ENCODE measurements at regions not wholly inside any gene's neighbourhood (a gene's known extent, or its start where the extent isn't known, plus 50 kb on each side); places are given as distances from the start of the nearest gene placed in this dataset.

DNA sequence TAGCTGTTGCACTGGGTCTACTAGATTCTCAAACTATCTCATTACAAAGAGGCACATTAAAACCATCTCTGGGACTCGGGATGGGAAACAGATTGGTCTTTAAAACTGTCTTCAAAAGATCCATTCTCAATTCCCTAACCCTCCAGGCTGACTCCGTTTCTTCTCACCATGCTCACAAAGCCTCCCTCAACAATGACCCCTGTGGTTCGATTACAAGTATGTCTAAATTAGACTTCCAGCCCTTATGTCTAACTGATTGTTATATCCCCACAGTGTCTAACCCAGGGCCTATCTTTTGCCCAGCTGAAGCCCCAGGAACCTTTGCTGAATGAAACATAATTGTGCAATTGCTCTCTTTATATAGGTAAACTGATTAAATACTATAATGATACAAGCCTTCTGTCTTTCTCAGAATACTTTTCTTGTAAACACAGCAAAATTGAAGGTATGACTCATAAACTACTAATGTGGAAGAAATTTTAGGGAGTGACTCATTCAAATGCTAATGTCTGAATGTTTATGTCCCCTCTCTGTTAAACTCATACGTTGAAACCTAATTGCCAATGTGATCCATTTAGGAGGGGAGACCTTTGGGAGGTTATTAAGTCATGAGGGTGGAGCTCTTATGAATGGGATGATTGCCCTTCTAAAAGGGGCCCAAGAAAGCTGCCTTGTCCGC lies 65.6 kb upstream of the DAB1 start:
- ATAC-seq, result no peak
- CTCF ChIA-PET, result no interaction called here

DNA sequence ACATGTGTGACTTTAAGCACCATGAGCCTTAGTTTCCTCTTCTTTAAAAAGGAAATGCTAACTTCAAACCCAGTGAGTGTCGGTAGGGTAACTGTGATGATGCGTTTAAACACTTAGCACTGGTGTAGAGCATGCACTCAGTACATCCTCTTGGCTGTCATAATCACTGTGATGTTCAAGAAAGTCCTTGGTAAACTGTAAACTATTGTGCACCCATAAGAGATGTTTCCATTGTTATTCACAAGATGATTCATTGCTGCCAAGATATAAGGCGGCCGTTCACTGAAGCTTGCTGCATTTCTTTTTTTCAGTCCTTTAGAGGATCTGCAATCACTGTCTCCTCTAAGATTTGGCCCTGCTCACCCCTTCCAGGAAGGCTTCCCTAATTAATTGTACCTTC lies 61.8 kb upstream of the DAB1 start:
- Mint-ChIP-seq H3K36me3 (ENCODE audit: low read depth) (no peaks in the 10 kb centered on the region), H3K4me1 (ENCODE audit: low read depth) (no peaks in the 10 kb centered on the region), H3K27ac (no peak overlapping the region), H3K27me3 (peaks cover 2% of the 10 kb centered on the region), H3K9me3 (no peaks in the 10 kb centered on the region), H3K4me3 (no peak overlapping the region)
- ATAC-seq (no peak), DNase-seq (no peak)
- intact Hi-C loops (cut with micrococcal nuclease), result no loop called here
- POLR2A ChIA-PET, result no interaction called here
- TF ChIP-seq, protein P1, sequence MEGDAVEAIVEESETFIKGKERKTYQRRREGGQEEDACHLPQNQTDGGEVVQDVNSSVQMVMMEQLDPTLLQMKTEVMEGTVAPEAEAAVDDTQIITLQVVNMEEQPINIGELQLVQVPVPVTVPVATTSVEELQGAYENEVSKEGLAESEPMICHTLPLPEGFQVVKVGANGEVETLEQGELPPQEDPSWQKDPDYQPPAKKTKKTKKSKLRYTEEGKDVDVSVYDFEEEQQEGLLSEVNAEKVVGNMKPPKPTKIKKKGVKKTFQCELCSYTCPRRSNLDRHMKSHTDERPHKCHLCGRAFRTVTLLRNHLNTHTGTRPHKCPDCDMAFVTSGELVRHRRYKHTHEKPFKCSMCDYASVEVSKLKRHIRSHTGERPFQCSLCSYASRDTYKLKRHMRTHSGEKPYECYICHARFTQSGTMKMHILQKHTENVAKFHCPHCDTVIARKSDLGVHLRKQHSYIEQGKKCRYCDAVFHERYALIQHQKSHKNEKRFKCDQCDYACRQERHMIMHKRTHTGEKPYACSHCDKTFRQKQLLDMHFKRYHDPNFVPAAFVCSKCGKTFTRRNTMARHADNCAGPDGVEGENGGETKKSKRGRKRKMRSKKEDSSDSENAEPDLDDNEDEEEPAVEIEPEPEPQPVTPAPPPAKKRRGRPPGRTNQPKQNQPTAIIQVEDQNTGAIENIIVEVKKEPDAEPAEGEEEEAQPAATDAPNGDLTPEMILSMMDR (IDR thresholded peaks at IDR 0.05), result no peak
- CTCF ChIA-PET, result no interaction called here

More for the DNA sequence above, 65.6 kb upstream of the DAB1 start:
- no peak overlapping the region for H3K4me3 Mint-ChIP-seq
- H3K27ac Mint-ChIP-seq, result no peak overlapping the region
- intact Hi-C loops (cut with micrococcal nuclease), result no loop called here
- H3K4me1 Mint-ChIP-seq (ENCODE audit: low read depth), result no peaks in the 10 kb centered on the region
- TF ChIP-seq, protein P1 (IDR thresholded peaks at IDR 0.05), result no peak
- POLR2A ChIA-PET, result no interaction called here
- H3K36me3 Mint-ChIP-seq (ENCODE audit: low read depth), result no peaks in the 10 kb centered on the region
- no peak for DNase-seq
- peaks cover 2% of the 10 kb centered on the region for H3K27me3 Mint-ChIP-seq
- H3K9me3 Mint-ChIP-seq, result no peaks in the 10 kb centered on the region

DNA sequence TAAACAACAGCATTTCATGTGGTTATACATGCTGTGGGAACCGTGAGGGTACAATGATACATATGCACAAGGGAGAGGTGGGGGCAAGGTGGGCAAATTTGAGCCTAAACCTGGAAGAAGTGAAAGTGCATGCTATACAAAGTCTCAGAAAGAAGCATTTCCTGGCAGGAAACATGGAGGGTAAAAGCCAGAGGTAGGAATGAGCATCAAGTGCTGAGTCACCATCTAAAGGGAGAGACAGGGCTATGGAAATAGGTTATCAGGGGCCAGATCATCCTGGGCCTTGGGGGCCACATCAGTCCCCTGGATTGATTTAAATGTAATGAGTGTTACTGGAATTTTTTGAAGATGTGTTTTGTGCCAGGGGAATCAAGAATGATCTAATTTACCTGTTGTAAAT lies 60.1 kb upstream of the DAB1 start:
- TF ChIP-seq, protein P1 (IDR thresholded peaks at IDR 0.05), result no peak
- H3K27me3 Mint-ChIP-seq, result peaks cover 2% of the 10 kb centered on the region
- H3K36me3 Mint-ChIP-seq (ENCODE audit: low read depth), result no peaks in the 10 kb centered on the region
- no peaks in the 10 kb centered on the region for H3K4me1 Mint-ChIP-seq (ENCODE audit: low read depth)
- no peaks in the 10 kb centered on the region for H3K9me3 Mint-ChIP-seq
- CTCF ChIA-PET, result no interaction called here
- ATAC-seq (no peak), DNase-seq (no peak)
- intact Hi-C loops (cut with micrococcal nuclease), result no loop called here
- H3K4me3 Mint-ChIP-seq, result no peak overlapping the region
- POLR2A ChIA-PET, result no interaction called here
- H3K27ac Mint-ChIP-seq, result no peak overlapping the region

DNA sequence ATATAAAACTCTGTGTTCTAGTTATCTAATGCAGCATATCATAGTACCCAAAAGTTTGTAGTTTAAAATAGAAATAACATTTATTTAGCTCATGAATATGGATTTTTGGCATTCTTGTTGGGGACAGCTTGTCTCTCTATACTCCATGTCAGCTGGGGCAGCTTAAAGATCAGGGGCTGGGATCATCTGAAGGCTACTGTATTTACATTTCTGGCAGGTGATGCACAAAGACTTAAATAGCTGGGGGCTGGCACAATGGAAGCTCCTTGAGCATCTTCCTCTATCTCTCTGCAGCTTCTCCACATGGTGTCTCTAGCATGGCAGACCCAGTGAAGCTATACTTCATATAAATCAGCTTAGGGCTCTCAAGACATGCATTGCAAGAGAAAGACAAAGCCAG lies 55.6 kb upstream of the DAB1 start:
- TF ChIP-seq, protein P1 (IDR thresholded peaks at IDR 0.05), result no peak
- DNase-seq (no peak), ATAC-seq (no peak)
- Mint-ChIP-seq H3K9me3 (no peaks in the 10 kb centered on the region), H3K27me3 (no peaks in the 10 kb centered on the region), H3K4me1 (ENCODE audit: low read depth) (no peaks in the 10 kb centered on the region), H3K4me3 (no peak overlapping the region), H3K36me3 (ENCODE audit: low read depth) (no peaks in the 10 kb centered on the region), H3K27ac (no peak overlapping the region)
- intact Hi-C loops (cut with micrococcal nuclease), result no loop called here
- CTCF ChIA-PET, result no interaction called here
- POLR2A ChIA-PET, result interaction anchor here (0.6 kb wide), 1 partner anchor 493 kb away, joined by 4 read pairs; no protein-coding TSS in a partner anchor

DNA sequence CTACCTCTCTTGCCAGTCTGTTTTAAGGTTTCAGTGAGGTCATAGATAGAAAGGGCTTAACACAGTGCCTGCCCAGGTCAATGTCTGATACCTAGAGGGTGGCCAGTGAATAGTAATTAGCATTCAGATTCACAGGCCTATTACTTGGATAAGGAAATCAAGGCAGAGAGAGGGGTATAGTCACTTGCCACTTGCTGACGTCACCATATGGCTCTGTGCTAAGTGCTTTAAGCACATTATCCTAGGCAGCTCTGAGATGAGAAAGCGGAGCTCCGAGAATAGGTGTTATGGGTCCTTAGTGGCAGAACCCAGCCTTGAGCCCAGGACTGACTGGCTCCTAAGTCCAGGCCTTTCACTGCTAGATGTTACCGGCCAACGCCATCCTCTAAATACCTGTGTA lies 51.5 kb upstream of the DAB1 start:
- H3K4me3 Mint-ChIP-seq, result no peak overlapping the region
- H3K27ac Mint-ChIP-seq, result no peak overlapping the region
- ATAC-seq (no peak), DNase-seq (no peak)
- intact Hi-C loops (cut with micrococcal nuclease), result no loop called here
- H3K36me3 Mint-ChIP-seq (ENCODE audit: low read depth), result no peaks in the 10 kb centered on the region
- POLR2A ChIA-PET, result no interaction called here
- TF ChIP-seq, protein P1 (IDR thresholded peaks at IDR 0.05), result no peak
- no peaks in the 10 kb centered on the region for H3K27me3 Mint-ChIP-seq
- H3K9me3 Mint-ChIP-seq, result no peaks in the 10 kb centered on the region
- H3K4me1 Mint-ChIP-seq (ENCODE audit: low read depth), result no peaks in the 10 kb centered on the region
- CTCF ChIA-PET, result no interaction called here
